GM18870 (cell line): ENCODE measurements at regions not wholly inside any gene's neighbourhood (a gene's known extent, or its start where the extent isn't known, plus 50 kb on each side); places are given as distances from the start of the nearest gene placed in this dataset.
"Not testable (repeated sequence)": the region's sequence is repeated elsewhere in the genome, so short reads cannot be mapped to it uniquely, and the experiment has no call there.

Source experiments
- ATAC-seq: cut with Tn5 transposase; IDR thresholded peaks from one replicate; pipeline ENCODE4 v1.9.1; 2021; ENCODE audit warnings: moderate library complexity; ENCODE audit not compliant: unreplicated experiment

DNA sequence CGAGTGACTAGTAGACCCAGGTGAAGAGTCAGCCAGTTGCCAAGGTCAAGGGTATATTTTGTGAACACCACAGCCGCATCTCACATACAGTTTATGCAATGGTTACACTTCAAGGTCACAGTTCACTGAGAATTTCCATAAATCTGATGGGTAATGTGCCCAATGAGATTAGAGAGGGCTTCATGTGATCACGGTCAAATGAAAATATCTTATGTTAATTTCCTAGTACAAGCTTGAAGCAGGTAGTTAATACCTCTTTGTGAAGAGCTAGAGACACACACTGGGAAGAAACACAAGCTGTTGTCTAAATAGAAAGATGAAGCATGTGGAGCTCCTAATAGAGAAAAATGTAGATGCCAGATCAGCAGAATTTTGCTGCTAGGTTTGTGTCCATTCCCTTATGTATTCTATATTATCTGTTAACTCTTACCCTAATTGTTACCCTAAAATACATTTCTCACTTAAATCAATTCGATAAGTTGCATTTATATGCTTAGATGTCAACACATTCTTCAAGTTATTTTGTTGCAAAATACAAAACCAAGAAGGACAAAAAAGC is 136.0 kb downstream of the NR2F2 start:
- ATAC-seq = no peak

- ATAC-seq = no peak
Observed at GRCh38 chr15:96468036-96468435, 137.5 kb downstream of the NR2F2 start.

- ATAC-seq = no peak
Observed at GRCh38 chr15:96470681-96471310, 140.3 kb downstream of the NR2F2 start.

DNA sequence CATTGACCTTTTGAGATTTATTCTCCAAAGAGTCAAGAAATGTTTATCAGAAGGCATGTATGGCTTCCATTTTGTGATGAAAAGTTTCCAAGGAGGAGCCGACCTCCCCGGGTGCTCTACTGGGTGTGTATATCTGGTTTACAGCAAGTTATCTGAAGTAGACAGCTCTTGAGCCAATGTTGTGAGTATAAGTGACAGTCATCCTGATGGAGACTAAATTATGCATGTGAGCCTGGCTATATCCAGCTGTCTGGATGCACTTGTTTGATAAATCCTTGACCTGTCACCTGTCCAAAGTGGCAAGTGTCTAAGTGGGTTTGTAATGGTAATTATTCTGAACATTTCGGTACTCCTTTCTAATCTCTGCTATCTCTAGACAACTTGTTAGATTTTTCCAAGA is 142.2 kb downstream of the NR2F2 start:
- ATAC-seq = no peak

DNA sequence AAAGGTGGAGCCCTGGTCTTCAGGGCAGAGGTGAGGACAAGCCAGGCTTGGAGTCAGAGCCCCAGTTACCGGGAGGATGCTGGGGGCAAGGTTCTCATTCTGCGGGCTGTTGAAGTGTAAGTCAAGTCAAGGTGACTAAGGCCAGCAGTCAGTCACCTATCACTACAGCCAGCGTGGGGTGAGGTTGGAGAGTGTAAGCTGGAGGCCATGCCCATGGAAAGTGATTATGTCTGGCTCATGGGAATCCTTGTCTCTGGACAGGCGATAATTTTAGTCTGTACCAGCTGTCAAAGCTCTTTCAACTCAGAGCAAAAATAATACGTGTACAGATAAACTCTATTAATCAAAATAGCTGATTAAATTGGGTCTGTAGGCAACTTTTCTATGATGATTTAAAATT is 143.1 kb downstream of the NR2F2 start:
- no peak for ATAC-seq

DNA sequence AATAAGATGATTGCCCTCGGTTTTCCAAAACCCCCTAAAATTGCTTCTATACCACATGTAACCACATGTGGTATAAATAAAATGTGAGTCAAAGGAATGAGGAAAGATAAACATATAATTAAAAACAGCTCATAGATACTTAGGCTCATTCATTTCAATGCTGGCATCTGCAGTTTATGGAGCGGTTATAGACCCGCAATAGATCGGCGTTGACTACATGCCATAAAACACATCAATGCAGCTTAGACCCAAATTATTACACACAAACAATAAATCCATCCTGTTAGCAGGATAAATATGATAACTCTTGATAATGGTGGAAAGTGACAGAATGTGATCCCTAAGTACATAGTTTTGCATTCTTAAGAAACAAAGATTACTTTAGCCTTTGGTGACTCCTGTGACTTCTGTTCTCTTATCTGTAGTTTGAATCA is 143.7 kb downstream of the NR2F2 start:
- ATAC-seq = no peak

DNA sequence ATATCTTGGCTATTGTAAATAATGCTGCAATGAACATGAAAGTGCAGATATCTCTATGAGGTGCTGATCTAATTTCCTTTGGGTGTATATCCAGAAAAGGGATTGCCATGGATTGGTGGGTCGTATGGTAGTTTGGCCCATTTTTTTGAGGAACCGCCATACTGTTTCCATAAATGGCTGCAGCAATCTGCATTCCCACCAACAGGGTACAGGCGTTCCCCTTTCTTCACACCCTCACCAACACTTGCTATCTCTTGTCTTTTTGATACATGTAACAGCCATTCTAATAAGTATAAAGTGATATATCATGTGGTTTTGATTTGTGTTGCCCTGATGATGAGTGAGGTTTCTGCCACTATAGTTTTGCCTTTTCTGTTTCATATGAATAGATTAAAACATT is 146.7 kb downstream of the NR2F2 start:
- no peak for ATAC-seq

- not testable (repeated sequence) for ATAC-seq
Observed at GRCh38 chr15:96484412-96484811, 153.9 kb downstream of the NR2F2 start.

GRCh38 chr15:96484830-96485229 is 154.3 kb downstream of the NR2F2 start:
- no peak for ATAC-seq

DNA sequence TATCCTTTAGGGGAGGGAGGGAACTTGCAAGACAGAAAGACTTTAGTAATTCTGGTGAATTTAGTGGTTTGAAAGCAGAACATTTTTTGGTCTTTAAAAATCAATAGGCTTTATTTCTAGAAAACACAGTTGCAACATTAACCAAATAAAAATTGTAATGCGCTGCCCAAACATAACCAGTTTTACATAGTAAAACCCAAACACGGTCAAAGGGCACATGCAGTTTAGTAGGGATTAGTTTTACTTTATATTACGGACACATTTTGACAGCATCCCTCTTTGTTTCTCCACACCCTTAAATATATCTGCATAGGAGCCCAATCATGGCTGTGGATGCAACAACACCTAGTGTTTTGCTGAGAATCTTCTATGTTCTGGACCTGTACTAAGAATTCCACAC is 156.7 kb downstream of the NR2F2 start:
- no peak for ATAC-seq

DNA sequence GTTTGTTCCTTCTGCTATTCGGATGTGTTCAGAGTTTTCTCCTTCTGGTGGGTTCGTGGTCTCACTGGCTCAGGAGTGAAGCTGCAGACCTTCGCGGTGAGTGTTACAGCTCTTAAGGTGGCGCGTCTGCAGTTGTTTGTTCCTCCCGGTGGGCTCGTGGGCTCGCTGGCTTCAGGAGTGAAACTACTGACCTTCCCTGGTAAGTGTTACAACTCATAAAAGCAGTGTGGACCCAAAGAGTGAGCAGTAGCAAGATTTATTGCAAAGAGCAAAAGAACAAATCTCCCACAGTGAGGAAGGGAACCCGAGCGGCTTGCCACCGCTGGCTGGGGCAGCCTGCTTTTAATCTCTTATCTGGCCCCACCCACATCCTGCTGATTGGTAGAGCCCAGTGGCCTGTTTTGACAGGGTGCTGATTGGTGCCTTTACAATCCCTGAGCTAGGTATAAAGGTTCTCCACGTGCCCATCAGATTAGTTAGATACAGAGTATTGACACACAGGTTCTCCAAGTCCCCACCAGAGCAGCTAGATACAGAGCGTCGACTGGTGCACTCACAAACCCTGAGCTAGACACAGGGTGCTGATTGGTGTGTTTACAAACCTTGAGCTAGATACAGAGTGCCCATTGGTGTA is 160.7 kb downstream of the NR2F2 start:
- not testable (repeated sequence) for ATAC-seq

- not testable (repeated sequence) for ATAC-seq
Observed at GRCh38 chr15:96491700-96492644, 161.5 kb downstream of the NR2F2 start.

DNA sequence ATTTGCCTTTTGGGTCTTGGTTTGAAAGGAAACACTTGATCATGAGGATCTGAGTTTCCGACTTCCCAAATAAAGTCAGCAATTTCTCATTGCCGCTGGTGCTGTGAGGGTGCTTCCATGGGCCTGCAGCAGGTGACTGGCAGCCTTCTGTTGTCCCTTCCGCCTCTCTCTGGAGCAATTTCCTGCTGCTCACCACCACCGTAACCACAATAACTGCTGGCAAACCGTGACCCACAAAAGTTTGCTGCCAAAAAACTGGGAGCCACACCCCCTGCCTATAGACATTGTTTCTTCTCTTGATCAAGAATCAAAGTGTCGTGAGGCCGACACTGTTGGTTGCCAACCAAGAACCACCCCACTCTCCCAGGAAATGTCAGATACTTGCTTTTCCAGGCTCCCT is 164.0 kb downstream of the NR2F2 start:
- no peak for ATAC-seq

DNA sequence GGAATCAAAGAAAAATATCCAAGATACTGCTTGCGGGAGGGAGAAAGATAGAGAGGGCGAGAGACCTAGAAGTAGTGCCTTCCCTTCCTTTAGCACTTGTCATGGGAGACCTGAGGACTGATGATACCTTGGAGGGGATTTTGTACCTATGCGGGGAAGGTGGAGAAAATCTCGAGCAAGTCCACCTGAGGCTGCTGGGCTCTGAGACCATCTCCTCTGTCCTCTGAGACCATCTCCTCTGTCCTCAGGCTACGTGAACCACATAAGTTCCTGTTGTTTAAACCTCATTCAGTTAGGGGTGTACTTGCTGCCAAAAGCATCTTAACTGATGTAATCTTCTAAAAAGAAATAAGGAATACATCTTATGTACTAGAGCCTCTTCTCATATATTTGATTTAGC is 164.9 kb downstream of the NR2F2 start:
- no peak for ATAC-seq

DNA sequence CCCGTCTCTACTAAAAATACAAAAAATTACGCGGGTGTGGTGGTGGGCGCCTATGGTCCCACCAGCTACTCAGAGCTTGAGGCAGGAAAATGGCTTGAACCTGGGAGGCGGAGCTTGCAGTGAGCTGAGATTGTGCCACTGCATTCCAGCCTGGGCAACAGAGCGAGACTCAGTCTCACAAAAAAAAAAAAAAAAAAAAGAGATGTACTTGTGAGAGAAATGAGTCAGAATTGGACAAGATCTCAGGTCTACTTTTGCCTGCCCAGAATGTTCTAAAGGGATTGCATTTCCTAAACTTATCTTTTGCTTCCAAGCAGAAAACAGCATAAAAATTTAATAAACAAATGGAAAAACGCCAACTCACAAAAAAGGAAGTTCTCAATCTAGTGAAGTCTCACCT is 167.5 kb downstream of the NR2F2 start:
- ATAC-seq = no peak

DNA sequence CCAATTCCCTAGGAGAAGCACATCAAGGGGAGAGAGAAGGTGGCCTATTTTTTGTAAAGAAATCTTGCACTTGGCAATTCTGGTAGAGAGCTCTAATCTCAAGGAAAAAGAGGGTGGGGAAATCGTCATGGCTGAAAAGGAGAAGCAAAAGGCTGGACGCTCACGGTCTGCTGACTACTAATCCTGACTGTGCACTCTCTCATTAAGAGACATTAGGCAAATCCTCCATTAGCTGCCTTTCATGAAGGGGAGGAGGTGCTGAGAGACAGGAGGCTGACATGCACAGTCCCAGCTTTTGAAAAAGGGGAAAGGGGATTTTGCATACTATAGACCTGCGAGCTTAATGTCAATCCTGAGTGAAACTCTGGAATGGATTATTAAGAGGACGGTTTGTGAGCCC is 170.0 kb downstream of the NR2F2 start:
- ATAC-seq = no peak

- no peak for ATAC-seq
Observed at GRCh38 chr15:96501362-96501761, 170.9 kb downstream of the NR2F2 start.

DNA sequence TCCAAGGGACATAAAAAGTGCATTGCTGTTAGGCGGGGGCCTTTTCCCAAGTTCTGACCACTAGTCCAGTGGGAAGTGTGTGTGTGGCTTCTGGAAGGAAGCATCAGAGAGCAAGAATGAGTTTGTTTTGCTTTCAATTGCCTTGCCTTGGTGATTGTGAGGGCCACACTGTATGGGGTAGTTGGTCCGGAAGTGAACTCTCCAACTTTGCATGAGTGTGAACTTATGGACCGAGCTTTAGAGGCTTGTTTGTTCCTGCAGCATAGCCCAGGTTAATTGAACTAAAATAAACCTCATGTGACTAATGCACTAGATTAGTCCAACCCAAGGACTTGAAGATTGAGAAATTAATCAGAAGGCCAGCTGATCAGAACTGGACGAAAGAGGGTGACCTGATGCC is 171.7 kb downstream of the NR2F2 start:
- no peak for ATAC-seq

GRCh38 chr15:96503276-96503675 is 172.8 kb downstream of the NR2F2 start:
- ATAC-seq = no peak

DNA sequence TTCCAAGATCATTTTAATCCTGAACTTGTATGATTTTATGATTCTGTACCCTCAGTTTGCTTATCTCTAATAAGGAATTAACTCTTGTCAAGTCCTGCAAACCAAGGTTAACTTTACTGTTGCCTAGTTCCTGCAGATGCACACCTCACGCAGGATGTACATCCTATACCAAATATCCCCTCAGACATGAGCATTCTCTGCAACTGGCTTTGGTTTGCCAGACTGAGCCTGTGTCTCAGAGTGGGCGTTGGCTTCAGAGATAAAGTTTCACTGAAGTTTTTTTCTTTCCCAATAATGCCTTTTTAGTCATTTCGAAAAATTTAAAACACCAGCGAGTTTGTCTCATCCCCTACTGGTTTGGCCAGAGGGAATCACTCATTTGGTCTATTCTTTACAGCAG is 173.9 kb downstream of the NR2F2 start:
- ATAC-seq = no peak

DNA sequence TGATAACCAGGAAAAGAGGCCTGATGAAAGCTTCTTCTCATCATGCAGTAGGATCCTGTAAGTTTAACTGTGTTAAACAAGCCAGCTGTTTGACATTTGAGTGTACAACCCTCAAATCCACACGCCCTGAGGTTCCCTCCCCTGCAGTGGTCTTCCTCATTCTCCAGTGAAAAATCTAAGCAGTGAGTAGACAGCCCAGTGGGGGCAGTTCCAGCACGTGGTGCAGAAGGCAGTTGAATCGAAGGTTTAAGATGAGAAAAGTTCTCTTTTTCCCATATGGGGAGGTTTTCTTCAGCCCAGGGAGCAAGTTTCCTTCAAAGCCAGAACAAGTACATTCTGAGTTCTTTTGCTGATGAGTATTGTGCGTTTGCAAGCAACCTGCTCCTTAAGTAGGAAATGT is 174.5 kb downstream of the NR2F2 start:
- no peak for ATAC-seq
